Natural killer cell (primary cell): ENCODE measurements at regions not wholly inside any gene's neighbourhood (a gene's known extent, or its start where the extent isn't known, plus 50 kb on each side); places are given as distances from the start of the nearest gene placed in this dataset.

Experiments
- ATAC-seq, 3 donors: fragments of 150-1000 bp in 2 of 3; fragments of 200-7000 bp in 1 of 3; cut with Tn5 transposase; 1 replicate in 1 of 3; 2 replicates in 2 of 3; pipeline ENCODE4 v1.10.0; 2021; ENCODE audit warnings: mild to moderate bottlenecking in 2 of 3, moderate library complexity in 2 of 3
- DNase-seq, 2 donors: peaks; one replicate each; pipeline versions ENCODE4 v3.0.0 to v3.0.0-alpha.2; 2013 to 2021; ENCODE audit warnings: mixed read lengths in 1 of 2
- H3K27ac ChIP-seq: one replicate; pipeline ENCODE4 v1.5.1; 2013; ENCODE audit warnings: mild to moderate bottlenecking, low read length
- H3K27me3 ChIP-seq: one replicate; pipeline ENCODE4 v1.6.1; 2013; ENCODE audit warnings: low read length; ENCODE audit not compliant: control insufficient read depth, insufficient read depth
- H3K36me3 ChIP-seq: one replicate; pipeline ENCODE4 v1.6.1; 2013; ENCODE audit warnings: low read length; ENCODE audit not compliant: control insufficient read depth, insufficient read depth
- H3K4me1 ChIP-seq: one replicate; pipeline ENCODE4 v1.6.1; 2013; ENCODE audit warnings: low read length; ENCODE audit not compliant: control insufficient read depth, insufficient read depth
- H3K4me3 ChIP-seq: one replicate; pipeline ENCODE4 v1.5.1; 2013; ENCODE audit warnings: low read length
- H3K9me3 ChIP-seq: one replicate; pipeline ENCODE4 v1.6.1; 2013; ENCODE audit warnings: low read length; ENCODE audit not compliant: control insufficient read depth, insufficient read depth
- H3K27ac Mint-ChIP-seq, 2 donors: one replicate each; pipeline ENCODE4 v1.8.0; 2022; ENCODE audit warnings: mild to moderate bottlenecking in 2 of 2, mixed read lengths in 2 of 2, moderate library complexity in 1 of 2
- H3K27me3 Mint-ChIP-seq, 2 donors: one replicate each; pipeline ENCODE4 v1.8.0; 2022; ENCODE audit warnings: low read depth in 2 of 2, mixed read lengths in 2 of 2
- H3K36me3 Mint-ChIP-seq: one replicate; pipeline ENCODE4 v1.8.0; 2022; ENCODE audit warnings: mixed read lengths
- H3K4me1 Mint-ChIP-seq, 2 donors: one replicate each; pipeline ENCODE4 v1.8.0; 2022; ENCODE audit warnings: mixed read lengths in 2 of 2
- H3K4me3 Mint-ChIP-seq: one replicate; pipeline ENCODE4 v1.8.0; 2022; ENCODE audit warnings: mild to moderate bottlenecking, moderate library complexity, mixed read lengths
- H3K9me3 Mint-ChIP-seq, 2 donors: one replicate each; pipeline ENCODE4 v1.8.0; 2022; ENCODE audit warnings: mixed read lengths in 2 of 2
- CTCF ChIP-seq: fragments of 200-600 bp; IDR thresholded peaks from one replicate; pipeline ENCODE4 v1.8.0; 2022; ENCODE audit warnings: antibody characterized with exemption
- WGBS: methylation state at CpG from one replicate; pipeline ENCODE4 v1.1.7; 2013; ENCODE audit warnings: missing lambda C conversion rate; ENCODE audit not compliant: insufficient coverage; 5-methylcytosine and 5-hydroxymethylcytosine counted together
- intact Hi-C: fragments of 100-400 bp; cut with micrococcal nuclease; formaldehyde crosslinking; loops from one replicate; pipeline ENCODE4 v1.14.2; 2022

- no peaks in the 10 kb centered on the region for H3K36me3 Mint-ChIP-seq
- no peak for DNase-seq
- H3K27me3 ChIP-seq = no peaks in the 10 kb centered on the region
- no peaks in the 10 kb centered on the region for H3K9me3 Mint-ChIP-seq
- H3K27ac Mint-ChIP-seq = peak overlapping the region; percentile 76 to 91
- H3K9me3 ChIP-seq = no peaks in the 10 kb centered on the region
- intact Hi-C loops = no loop called here
- ATAC-seq = no peak
- peaks cover 52 to 53% of the 10 kb centered on the region in 2 donors for H3K4me1 Mint-ChIP-seq
- TF ChIP-seq CTCF = no peak
- 79% methylated on average over 11 of the region's 11 CpGs for WGBS
- no peaks in the 10 kb centered on the region for H3K27me3 Mint-ChIP-seq
- H3K36me3 ChIP-seq = no peaks in the 10 kb centered on the region
- peaks cover 17% of the 10 kb centered on the region for H3K4me1 ChIP-seq
- peak overlapping the region; percentile 43 for H3K4me3 Mint-ChIP-seq
- H3K27ac ChIP-seq = peak overlapping the region; percentile 3
- H3K4me3 ChIP-seq = no peak overlapping the region
Observed at GRCh38 chr22:46066691-46067090, 83.6 kb upstream of the PPARA start.

GRCh38 chr22:46067159-46068111 is 82.9 kb upstream of the PPARA start:
- Histone ChIP-seq H3K27ac (no peak overlapping the region), H3K9me3 (no peaks in the 10 kb centered on the region), H3K27me3 (no peaks in the 10 kb centered on the region), H3K36me3 (no peaks in the 10 kb centered on the region), H3K4me1 (peaks cover 18% of the 10 kb centered on the region), H3K4me3 (no peak overlapping the region)
- peak overlapping the region; percentile 76 to 91 for H3K27ac Mint-ChIP-seq
- H3K27me3 Mint-ChIP-seq = no peaks in the 10 kb centered on the region
- no peak for TF ChIP-seq CTCF
- H3K4me3 Mint-ChIP-seq = peak overlapping the region; percentile 43
- no peaks in the 10 kb centered on the region for H3K36me3 Mint-ChIP-seq
- ATAC-seq (no peak), DNase-seq (no peak)
- no peaks in the 10 kb centered on the region for H3K9me3 Mint-ChIP-seq
- intact Hi-C loops = no loop called here
- 79% methylated on average over 18 of the region's 19 CpGs for WGBS
- peaks cover 49 to 50% of the 10 kb centered on the region in 2 donors for H3K4me1 Mint-ChIP-seq

DNA sequence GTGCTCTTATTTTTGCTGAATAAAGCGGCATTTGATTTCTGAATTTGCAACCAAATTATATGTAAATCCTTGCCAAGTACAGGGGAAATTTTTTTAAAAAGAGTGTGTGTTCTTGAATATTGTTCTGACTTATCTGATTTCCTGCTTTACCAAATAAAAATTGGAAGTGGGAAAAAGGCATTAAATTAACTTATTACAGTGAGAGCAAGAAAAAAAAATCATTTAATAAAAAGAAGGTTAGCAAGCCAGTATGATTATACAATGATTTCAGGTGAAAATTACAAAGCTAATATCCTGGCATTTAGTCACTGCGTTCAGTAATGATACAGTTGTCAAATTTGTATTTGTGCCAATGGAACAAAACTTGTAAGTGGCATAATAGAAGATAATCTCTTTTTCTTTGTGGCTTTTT is 82.1 kb upstream of the PPARA start:
- Histone ChIP-seq H3K27ac (no peak overlapping the region), H3K4me1 (peaks cover 25% of the 10 kb centered on the region), H3K9me3 (no peaks in the 10 kb centered on the region), H3K27me3 (no peaks in the 10 kb centered on the region), H3K4me3 (no peak overlapping the region), H3K36me3 (no peaks in the 10 kb centered on the region)
- intact Hi-C loops = no loop called here
- WGBS = no CpG with 5 or more reads among the region's 2 CpGs
- Mint-ChIP-seq H3K36me3 (no peaks in the 10 kb centered on the region), H3K9me3 (no peaks in the 10 kb centered on the region), H3K27me3 (no peaks in the 10 kb centered on the region), H3K27ac (peak overlapping the region; percentile 86 to 91), H3K4me3 (peak overlapping the region; percentile 13), H3K4me1 (peaks cover 46 to 52% of the 10 kb centered on the region in 2 donors)
- ATAC-seq (no peak), DNase-seq (no peak)
- TF ChIP-seq CTCF = no peak
